HG02759 (cell line): ENCODE measurements at regions not wholly inside any gene's neighbourhood (a gene's known extent, or its start where the extent isn't known, plus 50 kb on each side); places are given as distances from the start of the nearest gene placed in this dataset.

ENCODE experiments used
- ATAC-seq: cut with Tn5 transposase; IDR thresholded peaks from one replicate; pipeline ENCODE4 v1.9.1; 2021; ENCODE audit warnings: mild to moderate bottlenecking, moderate library complexity; ENCODE audit not compliant: unreplicated experiment

- ATAC-seq: no peak
Measured at GRCh38 chr9:88691091-88691490, 156.1 kb downstream of the NXNL2 start.

- ATAC-seq: no peak
Measured at GRCh38 chr9:88691811-88692210, 156.8 kb downstream of the NXNL2 start.

- ATAC-seq: no peak
Measured at GRCh38 chr9:88692827-88693226, 157.8 kb downstream of the NXNL2 start.

GRCh38 chr9:88694625-88695024 is 159.6 kb downstream of the NXNL2 start:
- ATAC-seq: no peak

- no peak for ATAC-seq
Measured at GRCh38 chr9:88696501-88696900, 161.5 kb downstream of the NXNL2 start.

GRCh38 chr9:88697764-88698432 is 162.9 kb downstream of the NXNL2 start:
- no peak for ATAC-seq

- ATAC-seq: no peak
Measured at GRCh38 chr9:88702985-88703384, 168.0 kb downstream of the NXNL2 start.

- no peak for ATAC-seq
Measured at GRCh38 chr9:88706193-88707113, 171.5 kb downstream of the NXNL2 start.

GRCh38 chr9:88710449-88710848 is 175.5 kb downstream of the NXNL2 start:
- ATAC-seq: no peak

GRCh38 chr9:88711719-88712118 is 176.7 kb downstream of the NXNL2 start:
- ATAC-seq: no peak

GRCh38 chr9:88712484-88712883 is 177.5 kb downstream of the NXNL2 start:
- no peak for ATAC-seq

GRCh38 chr9:88713010-88713409 is 178.0 kb downstream of the NXNL2 start:
- ATAC-seq: no peak

GRCh38 chr9:88716596-88717290 is 181.8 kb downstream of the NXNL2 start:
- ATAC-seq: no peak

GRCh38 chr9:88721025-88721424 is 186.0 kb downstream of the NXNL2 start:
- ATAC-seq: no peak

GRCh38 chr9:88721495-88722279 is 186.7 kb downstream of the NXNL2 start:
- ATAC-seq: no peak

- no peak for ATAC-seq
Measured at GRCh38 chr9:88722753-88723152, 187.8 kb downstream of the NXNL2 start.

GRCh38 chr9:88723751-88724150 is 188.8 kb downstream of the NXNL2 start:
- no peak for ATAC-seq

GRCh38 chr9:88724331-88724730 is 189.4 kb downstream of the NXNL2 start:
- no peak for ATAC-seq

GRCh38 chr9:88725300-88726019 is 190.5 kb downstream of the NXNL2 start:
- ATAC-seq: no peak

GRCh38 chr9:88726803-88727202 is 191.8 kb downstream of the NXNL2 start:
- no peak for ATAC-seq
